Keratinocyte (primary cell): ENCODE measurements at regions not wholly inside any gene's neighbourhood (a gene's known extent, or its start where the extent isn't known, plus 50 kb on each side); places are given as distances from the start of the nearest gene placed in this dataset.

Source experiments
- DNase-seq: peaks from one replicate; pipeline ENCODE4 v3.0.0-alpha.2; 2011; ENCODE audit warnings: low read depth, missing footprints, low spot score
- FAIRE-seq: peaks from 2 replicates; lab custom pipeline; 2011; peaks lifted over from hg19 to GRCh38; lab: Jason Lieb, UNC
- H2AFZ ChIP-seq: 2 replicates; pipeline ENCODE4 v1.6.0; 2012; ENCODE audit warnings: low read length, control low read depth, inconsistent platforms; ENCODE audit not compliant: control insufficient read depth
- H3K27ac ChIP-seq: 2 replicates; pipeline ENCODE4 v1.5.1; 2011; ENCODE audit warnings: low read length; ENCODE audit not compliant: control insufficient read depth, insufficient read depth
- H3K27me3 ChIP-seq: 3 replicates; pipeline ENCODE4 v1.6.0; 2011; ENCODE audit warnings: low read length; ENCODE audit not compliant: control insufficient read depth, insufficient read depth; ENCODE audit errors: extremely low read depth
- H3K36me3 ChIP-seq, 2 experiments: 2 replicates in 1 of 2; 3 replicates in 1 of 2; pipeline ENCODE4 v1.5.1; 2011; ENCODE audit warnings: low read length in 2 of 2, mild to moderate bottlenecking in 1 of 2; ENCODE audit not compliant: control insufficient read depth in 2 of 2, insufficient read depth in 2 of 2; ENCODE audit errors: extremely low read depth in 1 of 2
- H3K4me1 ChIP-seq: 3 replicates; pipeline ENCODE4 v1.5.1; 2011; ENCODE audit warnings: low read length; ENCODE audit not compliant: control insufficient read depth, insufficient read depth; ENCODE audit errors: extremely low read depth
- H3K4me2 ChIP-seq: 3 replicates; pipeline ENCODE4 v1.6.0; 2011; ENCODE audit warnings: low read depth, low read length; ENCODE audit not compliant: control insufficient read depth, insufficient read depth; ENCODE audit errors: extremely low read depth
- H3K4me3 ChIP-seq, 3 experiments: fragments of 200-600 bp in 1 of 3; sonication (generic) in 1 of 3; 2 replicates in 2 of 3; 3 replicates in 1 of 3; pipeline ENCODE4 v1.5.1; 2011 to 2016; ENCODE audit warnings: low read length in 3 of 3, mild to moderate bottlenecking in 3 of 3, control low read depth in 2 of 3, inconsistent platforms in 1 of 3, low read depth in 1 of 3, mixed read lengths in 1 of 3, mixed run types in 1 of 3, moderate library complexity in 1 of 3; ENCODE audit not compliant: control insufficient read depth in 2 of 3, insufficient read depth in 2 of 3; ENCODE audit errors: extremely low read depth in 1 of 3
- H3K79me2 ChIP-seq: 2 replicates; pipeline ENCODE4 v1.6.0; 2012; ENCODE audit warnings: low read length; ENCODE audit not compliant: control insufficient read depth, insufficient read depth
- H3K9ac ChIP-seq: 3 replicates; pipeline ENCODE4 v1.6.0; 2011; ENCODE audit warnings: low read length; ENCODE audit not compliant: control insufficient read depth, insufficient read depth; ENCODE audit errors: extremely low read depth
- H3K9me1 ChIP-seq: 3 replicates; pipeline ENCODE4 v1.6.0; 2011; ENCODE audit warnings: low read length; ENCODE audit not compliant: control insufficient read depth, insufficient read depth; ENCODE audit errors: extremely low read depth
- H3K9me3 ChIP-seq: 2 replicates; pipeline ENCODE4 v1.5.1; 2012; ENCODE audit warnings: low read depth, low read length; ENCODE audit not compliant: control insufficient read depth
- H4K20me1 ChIP-seq: 3 replicates; pipeline ENCODE4 v1.6.0; 2011; ENCODE audit warnings: low read length; ENCODE audit not compliant: control insufficient read depth, insufficient read depth; ENCODE audit errors: extremely low read depth
- EZH2 ChIP-seq: IDR thresholded peaks from one replicate; pipeline ENCODE4 v1.6.1; 2012; ENCODE audit warnings: inconsistent platforms, mild to moderate bottlenecking, low read length, moderate library complexity
- dilution Hi-C: fragments of 300-500 bp; cut with MboI; formaldehyde crosslinking; loops from one replicate; pipeline ENCODE4 v1.7.0; 2020; ENCODE audit warnings: low sequenced_read_pairs; ENCODE audit not compliant: extremely low pct_ligation_motif_present
- TF ChIP-seq, protein P1 (sequence below), 3 experiments: IDR thresholded peaks in 1 of 3; conservative IDR thresholded peaks in 1 of 3; optimal IDR thresholded peaks in 1 of 3; 2 replicates in 2 of 3; 3 replicates in 1 of 3; pipeline versions ENCODE3 to v1.5.1; 2011; ENCODE audit warnings: low read length in 3 of 3, mild to moderate bottlenecking in 3 of 3, moderate library complexity in 2 of 3, control low read depth in 1 of 3, inconsistent platforms in 1 of 3; ENCODE audit not compliant: insufficient read depth in 2 of 3; ENCODE audit errors: extremely low read depth in 1 of 3

- dilution Hi-C loops, result no loop called here
- no peak overlapping the region for H3K4me3 ChIP-seq
- H3K9ac ChIP-seq, result no peak overlapping the region
Observed at GRCh38 chr11:69882270-69882608, 63.0 kb upstream of the FGF3 start.

DNA sequence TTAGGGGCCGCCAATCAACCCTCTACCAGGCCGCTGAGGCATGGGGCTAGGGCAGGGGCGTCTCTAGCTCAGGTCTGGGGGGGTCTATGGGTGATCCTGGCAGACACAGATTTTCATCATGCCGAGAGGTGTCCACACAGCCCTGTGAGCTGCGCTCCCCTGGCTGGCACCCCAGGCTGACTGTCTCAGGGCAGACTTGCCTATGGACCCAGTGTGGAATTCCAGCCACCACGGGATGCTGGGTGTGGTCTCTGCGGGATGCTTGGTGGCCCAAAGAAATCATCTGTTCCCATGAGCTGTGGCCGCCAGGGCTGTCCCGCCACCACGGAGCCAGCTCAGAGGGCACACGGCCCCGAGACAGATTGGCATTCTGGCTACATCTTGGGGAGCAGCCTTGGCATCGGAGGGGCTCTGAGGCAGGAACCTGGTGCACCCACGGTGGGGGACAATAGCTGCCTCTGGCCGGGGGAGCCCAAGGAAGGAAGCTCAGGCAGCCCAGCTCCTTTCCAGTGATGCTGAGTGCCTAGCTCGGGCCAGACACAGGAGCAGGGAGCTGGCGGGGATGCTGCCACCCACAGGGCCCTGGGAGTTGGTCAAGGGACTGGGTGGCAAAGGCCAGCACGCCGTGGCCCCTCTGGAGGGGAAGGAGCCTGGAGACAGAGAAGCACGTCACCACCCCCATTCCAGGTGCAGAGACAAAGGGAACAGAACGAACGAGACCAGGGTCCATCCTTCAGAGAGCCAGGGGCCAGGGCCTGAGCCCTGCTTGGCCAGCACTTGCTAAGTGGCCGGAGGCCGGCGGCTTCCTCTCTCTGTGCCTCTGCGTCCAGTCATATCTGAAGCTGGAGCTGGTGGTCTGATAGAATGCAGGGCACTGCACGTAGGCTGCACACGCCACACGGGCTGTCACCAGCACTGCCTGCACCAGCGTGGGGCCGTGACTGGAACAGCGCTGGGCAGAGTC is 64.4 kb upstream of the FGF3 start:
- no peak overlapping the region for H3K27ac ChIP-seq
- no peaks in the 10 kb centered on the region for H3K9me3 ChIP-seq
- no peak for DNase-seq
- no peak overlapping the region for H3K9ac ChIP-seq
- TF ChIP-seq, protein P1, sequence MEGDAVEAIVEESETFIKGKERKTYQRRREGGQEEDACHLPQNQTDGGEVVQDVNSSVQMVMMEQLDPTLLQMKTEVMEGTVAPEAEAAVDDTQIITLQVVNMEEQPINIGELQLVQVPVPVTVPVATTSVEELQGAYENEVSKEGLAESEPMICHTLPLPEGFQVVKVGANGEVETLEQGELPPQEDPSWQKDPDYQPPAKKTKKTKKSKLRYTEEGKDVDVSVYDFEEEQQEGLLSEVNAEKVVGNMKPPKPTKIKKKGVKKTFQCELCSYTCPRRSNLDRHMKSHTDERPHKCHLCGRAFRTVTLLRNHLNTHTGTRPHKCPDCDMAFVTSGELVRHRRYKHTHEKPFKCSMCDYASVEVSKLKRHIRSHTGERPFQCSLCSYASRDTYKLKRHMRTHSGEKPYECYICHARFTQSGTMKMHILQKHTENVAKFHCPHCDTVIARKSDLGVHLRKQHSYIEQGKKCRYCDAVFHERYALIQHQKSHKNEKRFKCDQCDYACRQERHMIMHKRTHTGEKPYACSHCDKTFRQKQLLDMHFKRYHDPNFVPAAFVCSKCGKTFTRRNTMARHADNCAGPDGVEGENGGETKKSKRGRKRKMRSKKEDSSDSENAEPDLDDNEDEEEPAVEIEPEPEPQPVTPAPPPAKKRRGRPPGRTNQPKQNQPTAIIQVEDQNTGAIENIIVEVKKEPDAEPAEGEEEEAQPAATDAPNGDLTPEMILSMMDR (optimal IDR thresholded peaks at IDR 0.05 in 1 of 3, IDR thresholded peaks at IDR 0.05 in 1 of 3, conservative IDR thresholded peaks at IDR 0.05 in 1 of 3; ENCODE audit: extremely low read depth in 1 of 3, insufficient read depth in 2 of 3, low read length in 3 of 3), result no peak
- TF ChIP-seq EZH2, result no peak
- no peak for FAIRE-seq
- dilution Hi-C loops, result no loop called here
- H3K9me1 ChIP-seq, result no peaks in the 10 kb centered on the region
- no peaks in the 10 kb centered on the region for H3K36me3 ChIP-seq
- H2AFZ ChIP-seq, result no peak overlapping the region
- H4K20me1 ChIP-seq, result no peaks in the 10 kb centered on the region
- H3K4me1 ChIP-seq, result no peaks in the 10 kb centered on the region
- no peaks in the 10 kb centered on the region for H3K79me2 ChIP-seq
- H3K4me2 ChIP-seq, result no peak overlapping the region
- peaks cover 14% of the 10 kb centered on the region for H3K27me3 ChIP-seq
- H3K4me3 ChIP-seq, result no peak overlapping the region

More at GRCh38 chr11:69882270-69882608, 63.0 kb upstream of the FGF3 start:
- Histone ChIP-seq H3K9me3 (no peaks in the 10 kb centered on the region), H3K79me2 (no peaks in the 10 kb centered on the region), H4K20me1 (no peaks in the 10 kb centered on the region), H3K36me3 (no peaks in the 10 kb centered on the region), H3K9me1 (no peaks in the 10 kb centered on the region), H3K27me3 (peaks cover 14% of the 10 kb centered on the region), H3K27ac (no peak overlapping the region), H3K4me2 (no peak overlapping the region), H3K4me1 (no peaks in the 10 kb centered on the region), H2AFZ (no peak overlapping the region)
- TF ChIP-seq EZH2, result no peak
- TF ChIP-seq, protein P1 (optimal IDR thresholded peaks at IDR 0.05 in 1 of 3, IDR thresholded peaks at IDR 0.05 in 1 of 3, conservative IDR thresholded peaks at IDR 0.05 in 1 of 3; ENCODE audit: extremely low read depth in 1 of 3, insufficient read depth in 2 of 3, low read length in 3 of 3), result no peak
- DNase-seq (no peak), FAIRE-seq (no peak)
